Common myeloid progenitor, CD34-positive (primary cell): ENCODE measurements at regions not wholly inside any gene's neighbourhood (a gene's known extent, or its start where the extent isn't known, plus 50 kb on each side); places are given as distances from the start of the nearest gene placed in this dataset.

Experiments
- CTCF ChIA-PET: fragments of 350-600 bp; sonication (Branson Sonifier 250); formaldehyde crosslinking; loops from one replicate; lab custom pipeline; 2021; ENCODE audit warnings: antibody characterized with exemption; lab: Charles Lee
- POLR2A ChIA-PET: fragments of 350-600 bp; sonication (Branson Sonifier 250); formaldehyde crosslinking; loops from one replicate; lab custom pipeline; 2021; ENCODE audit warnings: antibody characterized with exemption; lab: Charles Lee
- DNase-seq, 3 donors: peaks; one replicate each; pipeline versions ENCODE4 v3.0.0 to v3.0.0-alpha.2; 2013
- H3K27ac ChIP-seq, 2 experiments: 1 replicate in 1 of 2; 2 replicates in 1 of 2; pipeline ENCODE4 v1.7.0; 2013; ENCODE audit warnings: inconsistent platforms in 2 of 2, low read length in 2 of 2, mild to moderate bottlenecking in 2 of 2, low read depth in 1 of 2, moderate library complexity in 1 of 2; ENCODE audit not compliant: severe bottlenecking in 2 of 2, insufficient read depth in 1 of 2, poor library complexity in 1 of 2
- H3K27me3 ChIP-seq, 5 experiments: replicated peaks in 2 of 5; 1 replicate in 3 of 5; 2 replicates in 2 of 5; pipeline versions ENCODE4 v1.6.1 to v1.7.0; 2013; ENCODE audit warnings: low read length in 4 of 5, mild to moderate bottlenecking in 2 of 5, moderate library complexity in 2 of 5, inconsistent platforms in 1 of 5; ENCODE audit not compliant: insufficient read depth in 5 of 5, control insufficient read depth in 4 of 5
- H3K36me3 ChIP-seq, 4 experiments: 1 replicate in 2 of 4; 2 replicates in 2 of 4; pipeline versions ENCODE4 v1.6.1 to v1.7.0; 2013; ENCODE audit warnings: low read length in 3 of 4, control low read depth in 1 of 4, mild to moderate bottlenecking in 1 of 4; ENCODE audit not compliant: control insufficient read depth in 4 of 4, insufficient read depth in 4 of 4
- H3K4me1 ChIP-seq, 4 experiments: 1 replicate in 3 of 4; 2 replicates in 1 of 4; pipeline versions ENCODE4 v1.6.1 to v1.7.1; 2013; ENCODE audit warnings: low read length in 3 of 4, mild to moderate bottlenecking in 3 of 4, control low read depth in 1 of 4, inconsistent platforms in 1 of 4, moderate library complexity in 1 of 4; ENCODE audit not compliant: control insufficient read depth in 4 of 4, insufficient read depth in 4 of 4; ENCODE audit errors: control extremely low read depth in 1 of 4
- H3K4me3 ChIP-seq, 7 experiments: 1 replicate in 4 of 7; 2 replicates in 3 of 7; pipeline versions ENCODE4 v1.5.1 to v1.7.0; 2013; ENCODE audit warnings: mild to moderate bottlenecking in 7 of 7, low read length in 6 of 7, moderate library complexity in 6 of 7, inconsistent platforms in 2 of 7, low read depth in 2 of 7, control low read depth in 1 of 7; ENCODE audit not compliant: insufficient read depth in 4 of 7, control insufficient read depth in 1 of 7; ENCODE audit errors: extremely low read depth in 1 of 7
- H3K9me3 ChIP-seq, 5 experiments: 1 replicate in 4 of 5; 2 replicates in 1 of 5; pipeline versions ENCODE4 v1.6.1 to v1.7.1; 2013; ENCODE audit warnings: low read length in 4 of 5, mild to moderate bottlenecking in 2 of 5, inconsistent platforms in 1 of 5, low read depth in 1 of 5, moderate library complexity in 1 of 5; ENCODE audit not compliant: control insufficient read depth in 4 of 5, insufficient read depth in 2 of 5; ENCODE audit errors: control extremely low read depth in 1 of 5
- WGBS: methylation state at CpG from one replicate; pipeline ENCODE4 v1.1.5; 2013; ENCODE audit not compliant: insufficient coverage; 5-methylcytosine and 5-hydroxymethylcytosine counted together

GRCh38 chr4:97396097-97396496 is 747.2 kb downstream of the STPG2 start:
- Histone ChIP-seq H3K4me3 (no peak overlapping the region), H3K4me1 (no peaks in the 10 kb centered on the region), H3K27me3 (no peaks in the 10 kb centered on the region), H3K27ac (no peak overlapping the region), H3K9me3 (no peaks in the 10 kb centered on the region), H3K36me3 (no peaks in the 10 kb centered on the region)
- POLR2A ChIA-PET, result no interaction called here
- DNase-seq, result no peak
- CTCF ChIA-PET, result no interaction called here
- WGBS, result 70% methylated on average over 3 of the region's 3 CpGs

GRCh38 chr4:97396605-97397004 is 746.7 kb downstream of the STPG2 start:
- ChIA-PET CTCF (no interaction called here), POLR2A (no interaction called here)
- WGBS, result 89% methylated on average over 1 of the region's 1 CpG
- Histone ChIP-seq H3K9me3 (no peaks in the 10 kb centered on the region), H3K27ac (no peak overlapping the region), H3K4me3 (no peak overlapping the region), H3K27me3 (no peaks in the 10 kb centered on the region), H3K4me1 (no peaks in the 10 kb centered on the region), H3K36me3 (no peaks in the 10 kb centered on the region)
- no peak for DNase-seq

- Histone ChIP-seq H3K27me3 (no peaks in the 10 kb centered on the region), H3K4me1 (no peaks in the 10 kb centered on the region), H3K27ac (no peak overlapping the region), H3K36me3 (no peaks in the 10 kb centered on the region), H3K9me3 (peaks cover 0 to 7% (median 0%) of the 10 kb centered on the region in 5 experiments), H3K4me3 (no peak overlapping the region)
- no peak for DNase-seq
- CTCF ChIA-PET, result no interaction called here
- POLR2A ChIA-PET, result no interaction called here
- 100% methylated on average over 4 of the region's 5 CpGs for WGBS
These were observed 738.3 kb downstream of the STPG2 start for GRCh38 chr4:97404876-97405523.

GRCh38 chr4:97411356-97411755 is 731.9 kb downstream of the STPG2 start:
- Histone ChIP-seq H3K36me3 (no peaks in the 10 kb centered on the region), H3K27me3 (no peaks in the 10 kb centered on the region), H3K4me1 (no peaks in the 10 kb centered on the region), H3K4me3 (no peak overlapping the region), H3K9me3 (peaks cover 0 to 2% (median 0%) of the 10 kb centered on the region in 5 experiments), H3K27ac (no peak overlapping the region)
- CTCF ChIA-PET, result no interaction called here
- WGBS, result 80% methylated on average over 1 of the region's 3 CpGs
- POLR2A ChIA-PET, result no interaction called here
- no peak for DNase-seq

GRCh38 chr4:97412331-97412730 is 730.9 kb downstream of the STPG2 start:
- DNase-seq, result no peak
- no peak overlapping the region for H3K27ac ChIP-seq
- no peaks in the 10 kb centered on the region for H3K4me1 ChIP-seq
- CTCF ChIA-PET, result no interaction called here
- no CpG with 5 or more reads among the region's 1 CpG for WGBS
- peaks cover 0 to 2% (median 0%) of the 10 kb centered on the region in 5 experiments for H3K9me3 ChIP-seq
- no peak overlapping the region for H3K4me3 ChIP-seq
- POLR2A ChIA-PET, result no interaction called here
- no peaks in the 10 kb centered on the region for H3K36me3 ChIP-seq
- no peaks in the 10 kb centered on the region for H3K27me3 ChIP-seq

- POLR2A ChIA-PET, result no interaction called here
- no peak overlapping the region for H3K4me3 ChIP-seq
- CTCF ChIA-PET, result interaction anchor here (0.7 kb wide), 1 partner anchor 214 kb away, joined by 3 read pairs; no protein-coding TSS in a partner anchor
- 100% methylated on average over 4 of the region's 4 CpGs for WGBS
- H3K9me3 ChIP-seq, result peaks cover 0 to 2% (median 0%) of the 10 kb centered on the region in 5 experiments
- no peaks in the 10 kb centered on the region for H3K36me3 ChIP-seq
- no peaks in the 10 kb centered on the region for H3K4me1 ChIP-seq
- DNase-seq, result no peak
- H3K27me3 ChIP-seq, result no peaks in the 10 kb centered on the region
- no peak overlapping the region for H3K27ac ChIP-seq
These were observed 729.1 kb downstream of the STPG2 start for GRCh38 chr4:97414161-97414560.

- H3K27ac ChIP-seq, result no peak overlapping the region
- no peaks in the 10 kb centered on the region for H3K36me3 ChIP-seq
- no peaks in the 10 kb centered on the region for H3K27me3 ChIP-seq
- no peaks in the 10 kb centered on the region for H3K4me1 ChIP-seq
- DNase-seq, result no peak
- peaks cover 0 to 3% (median 0%) of the 10 kb centered on the region in 5 experiments for H3K9me3 ChIP-seq
- WGBS, result 100% methylated on average over 2 of the region's 2 CpGs
- ChIA-PET CTCF (no interaction called here), POLR2A (no interaction called here)
- no peak overlapping the region for H3K4me3 ChIP-seq
These were observed 710.7 kb downstream of the STPG2 start for GRCh38 chr4:97432551-97432950.
